Muscle layer of colon (tissue), 2 donors: ENCODE measurements at regions not wholly inside any gene's neighbourhood (a gene's known extent, or its start where the extent isn't known, plus 50 kb on each side); places are given as distances from the start of the nearest gene placed in this dataset.

ENCODE experiments used
- H3K27ac ChIP-seq: one replicate; pipeline ENCODE4 v1.7.0; 2013; ENCODE audit warnings: low read depth, mild to moderate bottlenecking, low read length, moderate library complexity
- H3K27me3 ChIP-seq, 2 donors: one replicate each; pipeline ENCODE4 v1.7.0; 2013; ENCODE audit warnings: low read length in 2 of 2, mild to moderate bottlenecking in 2 of 2; ENCODE audit not compliant: insufficient read depth in 2 of 2, control insufficient read depth in 1 of 2
- H3K36me3 ChIP-seq: one replicate; pipeline ENCODE4 v1.7.0; 2013; ENCODE audit warnings: mild to moderate bottlenecking, low read length; ENCODE audit not compliant: insufficient read depth
- H3K4me1 ChIP-seq: one replicate; pipeline ENCODE4 v1.7.0; 2013; ENCODE audit warnings: mild to moderate bottlenecking, low read length; ENCODE audit not compliant: insufficient read depth
- H3K4me3 ChIP-seq, 2 donors: one replicate each; pipeline ENCODE4 v1.7.0; 2013; ENCODE audit warnings: low read length in 2 of 2, low read depth in 1 of 2, mild to moderate bottlenecking in 1 of 2, moderate library complexity in 1 of 2
- H3K9ac ChIP-seq: one replicate; pipeline ENCODE4 v1.7.0; 2013; ENCODE audit warnings: low read length
- H3K9me3 ChIP-seq: one replicate; pipeline ENCODE4 v1.7.0; 2013; ENCODE audit warnings: mild to moderate bottlenecking, low read length
- donor health status: abdominal sarcoma.
- donor health status: Adenocarcinoma of cecum.

DNA sequence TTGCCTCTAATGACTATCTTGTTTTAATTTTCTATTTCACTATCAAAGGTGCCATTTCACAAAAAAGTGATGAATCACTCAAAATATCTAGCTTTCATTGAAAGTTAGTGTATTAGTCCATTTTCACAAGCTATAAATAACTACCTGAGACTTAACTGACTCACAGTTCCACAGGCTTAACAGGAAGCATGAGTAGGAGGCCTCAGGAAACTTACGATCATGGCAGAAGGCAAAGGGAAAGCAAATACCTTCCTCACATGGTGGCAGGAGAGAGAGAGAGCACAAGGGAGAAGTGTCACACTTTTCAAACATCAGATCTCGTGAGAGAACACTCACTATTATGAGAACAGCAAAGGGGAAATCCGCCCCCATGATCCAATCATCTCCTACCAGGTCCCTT, 1220.4 kb upstream of the ZEB2 start:
- no peak overlapping the region for H3K27ac ChIP-seq
- no peaks in the 10 kb centered on the region for H3K9me3 ChIP-seq
- no peaks in the 10 kb centered on the region for H3K4me1 ChIP-seq
- no peaks in the 10 kb centered on the region for H3K36me3 ChIP-seq
- H3K9ac ChIP-seq = no peak overlapping the region
- no peaks in the 10 kb centered on the region for H3K27me3 ChIP-seq
- no peak overlapping the region for H3K4me3 ChIP-seq

DNA sequence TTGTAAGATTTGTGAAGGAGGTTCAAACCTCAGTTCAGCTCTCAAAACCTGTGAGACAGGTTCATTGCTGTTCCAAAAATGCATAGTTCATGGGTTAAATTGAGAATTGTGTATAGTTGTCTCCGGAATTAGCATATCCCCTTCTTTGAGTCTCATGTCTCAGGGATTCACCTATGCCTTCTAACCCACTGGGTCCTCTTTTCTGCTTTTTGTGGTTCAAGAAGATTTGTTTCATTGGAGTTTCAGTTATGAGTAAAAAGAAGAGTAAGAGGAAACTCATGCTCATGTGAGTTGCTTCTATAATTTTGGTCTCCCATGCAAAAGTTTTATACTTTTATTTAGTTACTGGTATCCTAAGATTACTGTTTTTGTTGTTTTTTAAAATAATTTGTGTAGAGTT, 1219.8 kb upstream of the ZEB2 start:
- Histone ChIP-seq H3K36me3 (no peaks in the 10 kb centered on the region), H3K27me3 (no peaks in the 10 kb centered on the region), H3K4me3 (no peak overlapping the region), H3K9me3 (no peaks in the 10 kb centered on the region), H3K4me1 (no peaks in the 10 kb centered on the region), H3K9ac (no peak overlapping the region), H3K27ac (no peak overlapping the region)

DNA sequence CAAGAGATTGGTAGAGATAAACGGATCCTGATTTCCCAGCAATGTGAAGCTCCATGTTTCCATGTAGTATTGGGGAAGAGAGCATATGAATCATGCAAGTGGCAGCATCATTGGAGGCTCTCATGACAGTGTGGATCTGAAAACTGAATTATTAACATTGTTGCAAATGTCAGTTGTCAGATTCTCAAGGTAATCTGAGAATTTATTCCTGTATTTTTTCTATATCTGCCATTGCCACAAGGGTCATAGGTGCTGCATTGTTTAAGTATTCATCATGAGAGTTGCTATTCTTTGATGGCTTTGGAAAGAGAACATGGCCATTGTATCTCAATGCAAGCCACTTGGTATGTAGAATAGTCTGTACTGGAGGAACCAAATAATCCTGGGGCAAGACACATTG, 1217.0 kb upstream of the ZEB2 start:
- Histone ChIP-seq H3K27me3 (no peaks in the 10 kb centered on the region), H3K9ac (no peak overlapping the region), H3K4me1 (no peaks in the 10 kb centered on the region), H3K36me3 (no peaks in the 10 kb centered on the region), H3K27ac (no peak overlapping the region), H3K9me3 (no peaks in the 10 kb centered on the region), H3K4me3 (no peak overlapping the region)

DNA sequence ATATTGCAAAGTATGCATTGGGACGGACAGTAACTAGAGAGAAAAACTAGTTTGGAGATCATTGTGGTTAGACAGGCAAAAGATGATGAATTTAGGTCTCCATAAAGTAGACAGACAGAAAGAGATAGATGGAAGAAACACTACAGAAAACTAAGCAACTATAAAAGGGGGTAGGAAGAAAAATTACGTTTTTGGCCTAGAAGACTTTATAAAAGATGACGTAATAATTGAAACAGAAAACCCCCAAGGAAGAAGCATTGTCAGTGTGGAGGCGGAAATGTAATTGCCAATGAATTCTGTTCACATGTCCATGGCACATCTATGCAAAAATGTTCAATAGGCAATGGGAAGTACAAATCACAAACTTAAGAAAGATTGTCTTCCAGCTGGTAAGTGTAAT, 1211.5 kb upstream of the ZEB2 start:
- H3K9ac ChIP-seq = no peak overlapping the region
- no peak overlapping the region for H3K4me3 ChIP-seq
- no peaks in the 10 kb centered on the region for H3K27me3 ChIP-seq
- H3K27ac ChIP-seq = no peak overlapping the region
- no peaks in the 10 kb centered on the region for H3K36me3 ChIP-seq
- no peaks in the 10 kb centered on the region for H3K9me3 ChIP-seq
- no peaks in the 10 kb centered on the region for H3K4me1 ChIP-seq

DNA sequence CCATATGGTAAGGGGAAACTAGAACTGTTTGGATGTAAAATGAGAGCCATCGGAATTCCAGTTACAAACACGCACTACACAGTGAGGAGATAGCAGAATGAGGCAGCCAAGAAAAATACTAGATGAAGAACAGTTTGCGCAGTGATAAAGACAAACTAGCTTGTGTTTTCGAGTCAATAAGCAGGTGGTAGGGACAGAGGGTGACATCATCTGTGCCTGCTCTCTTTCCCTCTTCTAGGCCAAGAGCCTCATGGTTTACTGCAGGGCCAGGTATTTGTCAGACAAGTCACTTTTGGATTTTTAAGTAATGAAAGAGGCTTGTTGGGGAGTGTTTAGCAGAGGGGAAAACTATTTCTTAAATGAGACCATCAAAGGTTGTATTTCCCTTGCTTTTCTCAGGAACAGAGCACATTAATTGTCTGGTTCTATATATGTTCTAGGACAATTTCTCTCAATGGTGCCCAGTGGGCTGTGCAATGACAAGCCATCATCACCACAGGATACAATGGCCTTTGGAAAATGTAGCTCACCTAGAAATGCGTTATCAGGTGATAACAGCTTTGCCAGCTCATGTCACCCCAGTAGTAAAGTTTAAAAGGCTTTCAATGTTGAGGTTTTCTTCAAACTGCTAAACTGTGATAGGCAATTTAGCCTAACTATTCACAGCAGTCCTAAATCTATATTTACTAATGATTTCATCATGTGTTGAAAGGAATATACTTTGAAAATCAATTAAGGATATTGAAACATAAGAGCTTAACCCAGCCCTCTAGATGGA, 1210.3 kb upstream of the ZEB2 start:
- H3K4me3 ChIP-seq = no peak overlapping the region
- no peaks in the 10 kb centered on the region for H3K27me3 ChIP-seq
- H3K4me1 ChIP-seq = no peaks in the 10 kb centered on the region
- H3K27ac ChIP-seq = no peak overlapping the region
- no peak overlapping the region for H3K9ac ChIP-seq
- no peaks in the 10 kb centered on the region for H3K9me3 ChIP-seq
- H3K36me3 ChIP-seq = no peaks in the 10 kb centered on the region

DNA sequence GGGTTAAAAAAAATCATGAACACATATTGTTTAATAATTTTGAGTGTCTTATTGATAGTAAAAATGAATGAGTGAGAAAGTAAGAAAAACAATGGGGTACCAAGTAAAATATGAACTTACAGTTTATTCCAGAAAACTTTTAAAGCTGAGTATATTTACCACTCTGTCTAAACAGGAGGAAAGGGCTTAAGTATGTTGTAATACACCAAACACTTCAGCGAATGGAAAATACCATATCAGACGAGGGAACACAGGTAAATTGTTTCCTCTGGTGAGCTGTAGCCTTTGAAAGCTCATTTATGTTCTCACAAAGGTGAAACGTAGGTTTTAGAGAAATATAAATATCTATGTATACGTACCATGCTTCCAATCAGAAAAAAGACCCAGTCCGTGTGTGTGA, 1209.6 kb upstream of the ZEB2 start:
- H3K36me3 ChIP-seq = no peaks in the 10 kb centered on the region

DNA sequence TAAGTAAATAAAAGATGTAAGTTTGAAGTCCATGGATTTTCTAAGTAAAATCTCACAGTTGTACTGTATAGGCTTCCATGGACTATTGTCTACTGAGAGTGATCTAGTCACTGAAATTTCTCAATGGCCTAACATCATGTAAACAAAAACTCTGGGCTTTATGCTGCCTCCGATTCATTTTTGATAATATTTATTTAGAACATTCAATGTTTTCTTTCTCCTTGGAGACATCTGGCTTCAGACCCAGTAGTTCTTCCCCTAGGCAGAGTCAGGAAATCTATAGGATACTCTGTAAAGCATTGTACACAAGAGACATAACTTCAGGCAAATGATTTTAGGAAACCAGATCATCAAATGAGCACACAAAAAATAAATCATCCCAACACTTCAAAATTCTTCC, 1208.6 kb upstream of the ZEB2 start:
- no peak overlapping the region for H3K27ac ChIP-seq
- no peaks in the 10 kb centered on the region for H3K4me1 ChIP-seq
- no peaks in the 10 kb centered on the region for H3K36me3 ChIP-seq
- no peaks in the 10 kb centered on the region for H3K9me3 ChIP-seq
- no peaks in the 10 kb centered on the region for H3K27me3 ChIP-seq
- H3K9ac ChIP-seq = no peak overlapping the region
- H3K4me3 ChIP-seq = no peak overlapping the region

More for the DNA sequence above, 1209.6 kb upstream of the ZEB2 start:
- H3K27ac ChIP-seq = no peak overlapping the region
- no peak overlapping the region for H3K4me3 ChIP-seq
- no peaks in the 10 kb centered on the region for H3K4me1 ChIP-seq
- H3K9me3 ChIP-seq = no peaks in the 10 kb centered on the region
- H3K9ac ChIP-seq = no peak overlapping the region
- H3K27me3 ChIP-seq = no peaks in the 10 kb centered on the region

DNA sequence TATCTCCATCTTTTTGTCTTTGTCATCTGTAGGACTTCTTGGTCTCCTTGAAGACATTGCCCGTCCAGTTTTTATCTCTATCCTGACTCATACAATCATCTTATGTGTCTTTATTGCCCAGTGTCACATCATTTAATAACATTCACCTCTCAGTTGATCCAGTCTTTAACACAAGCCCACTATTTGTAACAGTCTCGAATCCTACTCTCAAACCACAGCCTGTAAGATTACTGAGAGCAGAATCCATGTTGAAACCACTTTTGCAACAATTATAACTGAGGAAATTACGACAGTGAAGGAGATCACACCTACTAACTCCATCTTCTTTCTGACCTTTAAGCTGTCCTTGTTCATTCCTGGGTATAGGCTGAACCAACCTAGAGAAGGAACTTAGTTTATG, 1206.0 kb upstream of the ZEB2 start:
- no peak overlapping the region for H3K27ac ChIP-seq
- no peaks in the 10 kb centered on the region for H3K36me3 ChIP-seq
- no peak overlapping the region for H3K4me3 ChIP-seq
- no peak overlapping the region for H3K9ac ChIP-seq
- H3K9me3 ChIP-seq = no peaks in the 10 kb centered on the region
- H3K27me3 ChIP-seq = no peaks in the 10 kb centered on the region
- no peaks in the 10 kb centered on the region for H3K4me1 ChIP-seq

DNA sequence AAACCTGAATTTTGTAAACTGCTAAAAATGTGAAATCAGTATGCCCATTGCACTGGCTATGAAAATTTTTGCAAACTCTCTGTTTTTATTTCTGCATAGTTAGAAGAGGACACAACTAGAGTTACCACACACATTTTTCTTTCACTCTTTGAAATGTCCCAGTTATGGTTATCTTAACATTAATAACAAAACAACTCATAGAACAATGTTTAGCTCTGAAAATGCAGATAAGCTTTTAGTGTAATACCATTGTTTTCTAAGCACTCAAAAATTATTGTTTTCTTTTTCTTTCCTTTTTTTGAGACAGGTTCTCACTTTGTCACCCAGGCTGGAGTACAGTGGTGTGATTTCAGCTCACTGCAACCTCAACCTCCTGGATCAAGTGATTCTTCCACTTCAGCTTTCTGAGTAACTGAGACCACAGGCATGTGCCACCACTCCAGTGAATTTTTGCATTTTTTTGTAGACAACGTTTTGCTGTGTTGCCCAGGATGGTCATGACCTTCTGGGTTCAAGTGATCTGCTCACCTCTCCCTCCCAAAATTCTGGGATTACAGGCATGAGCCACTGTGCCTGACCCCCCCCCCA, 1204.5 kb upstream of the ZEB2 start:
- Histone ChIP-seq H3K36me3 (no peaks in the 10 kb centered on the region), H3K4me3 (no peak overlapping the region), H3K9ac (no peak overlapping the region), H3K4me1 (no peaks in the 10 kb centered on the region), H3K27me3 (no peaks in the 10 kb centered on the region), H3K27ac (no peak overlapping the region), H3K9me3 (no peaks in the 10 kb centered on the region)

DNA sequence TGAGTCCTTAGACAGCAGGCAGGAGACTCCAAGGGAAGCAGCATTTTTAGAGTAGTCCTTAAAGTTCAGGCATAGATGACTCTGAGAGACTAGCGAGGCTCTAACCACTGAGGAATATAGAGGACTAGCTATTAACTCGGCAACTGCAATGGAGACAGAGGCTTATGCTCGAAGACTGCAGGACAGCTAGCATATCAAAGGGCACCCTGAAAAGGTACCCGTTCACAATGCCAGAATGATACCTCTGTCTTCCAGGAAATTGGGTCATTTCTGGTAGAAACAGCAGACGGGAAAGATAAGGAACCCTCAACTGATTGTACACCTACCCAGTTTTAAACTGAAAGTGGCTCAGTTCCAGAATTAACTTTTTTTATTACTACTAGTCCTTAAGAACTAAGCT, 1204.0 kb upstream of the ZEB2 start:
- H3K9me3 ChIP-seq = no peaks in the 10 kb centered on the region

DNA sequence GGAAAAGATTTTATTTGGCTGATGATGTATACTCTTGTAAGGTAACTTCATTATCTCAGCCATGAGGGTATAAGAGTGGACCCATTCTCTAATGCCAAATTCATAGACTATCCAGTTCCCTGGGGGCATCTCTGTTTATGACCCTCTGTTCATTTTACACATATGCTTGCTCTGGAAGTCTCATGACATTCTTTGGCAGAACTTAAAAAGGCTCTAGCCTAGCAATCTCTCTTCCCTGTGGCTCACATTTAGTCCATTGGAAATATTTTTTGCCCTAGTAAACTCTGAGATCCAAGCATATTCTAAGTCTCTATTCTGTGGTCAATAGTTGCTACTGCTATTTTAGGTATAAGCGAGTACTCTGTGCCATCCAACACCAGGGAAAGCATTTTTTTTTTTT, 1201.8 kb upstream of the ZEB2 start:
- Histone ChIP-seq H3K4me3 (no peak overlapping the region), H3K36me3 (no peaks in the 10 kb centered on the region), H3K9me3 (no peaks in the 10 kb centered on the region), H3K9ac (no peak overlapping the region), H3K4me1 (no peaks in the 10 kb centered on the region), H3K27ac (no peak overlapping the region), H3K27me3 (no peaks in the 10 kb centered on the region)

More for the DNA sequence above, 1204.0 kb upstream of the ZEB2 start:
- Histone ChIP-seq H3K27ac (no peak overlapping the region), H3K36me3 (no peaks in the 10 kb centered on the region), H3K9ac (no peak overlapping the region), H3K27me3 (no peaks in the 10 kb centered on the region), H3K4me3 (no peak overlapping the region), H3K4me1 (no peaks in the 10 kb centered on the region)

DNA sequence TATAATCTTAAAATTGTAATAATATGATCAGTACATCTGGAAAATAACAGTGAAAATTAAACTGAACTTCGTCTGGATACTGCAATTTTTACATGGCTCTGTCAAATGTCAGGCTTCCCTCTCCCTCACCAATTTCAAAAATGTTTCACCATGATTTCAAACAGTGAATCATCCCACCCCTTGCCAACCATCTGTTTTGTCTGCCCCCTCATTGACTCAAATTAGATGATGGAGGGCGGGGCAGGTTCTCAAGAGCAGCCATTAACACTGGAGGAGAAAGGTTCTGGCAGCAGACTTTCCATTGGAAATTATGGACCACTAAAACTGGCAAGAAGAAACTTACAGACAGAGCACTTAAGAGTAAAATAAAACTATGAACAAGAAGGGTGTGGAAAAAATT, 1195.7 kb upstream of the ZEB2 start:
- Histone ChIP-seq H3K9ac (no peak overlapping the region), H3K27me3 (no peaks in the 10 kb centered on the region), H3K4me1 (no peaks in the 10 kb centered on the region), H3K36me3 (no peaks in the 10 kb centered on the region), H3K9me3 (no peaks in the 10 kb centered on the region), H3K27ac (no peak overlapping the region), H3K4me3 (no peak overlapping the region)
